ENCODE measurements at regions not wholly inside any gene's neighbourhood (a gene's known extent, or its start where the extent isn't known, plus 50 kb on each side); places are given as distances from the start of the nearest gene placed in this dataset.

GRCh38 chr3:6785726-6786125, 75.2 kb upstream of the GRM7 start:
- ChIA-PET POLR2A (no interaction called here), CTCF (ENCODE audit: low intra/inter-chr PET ratio, low total read pairs) (no interaction called here)
- no peak overlapping the region for H2AFZ ChIP-seq (ENCODE audit: low read length)
- no peak overlapping the region for H3K4me3 ChIP-seq (replicated peaks in 1 of 3; ENCODE audit: insufficient read depth in 1 of 3, low read depth in 2 of 3, low read length in 3 of 3)
- intact Hi-C loops (cut with micrococcal nuclease; ENCODE audit: unreplicated experiment): no loop called here
- FAIRE-seq (no peak), ATAC-seq (no peak), DNase-seq (ENCODE audit: low spot score) (no peak)
- H3K27me3 ChIP-seq (ENCODE audit: control insufficient read depth in 1 of 2, insufficient read depth in 2 of 2, low read length in 2 of 2): no peaks in the 10 kb centered on the region
- no peak overlapping the region for H3K9ac ChIP-seq (ENCODE audit: insufficient read depth, low read depth, low read length)
- H3K36me3 ChIP-seq (replicated peaks in 1 of 2; ENCODE audit: control insufficient read depth in 1 of 2, insufficient read depth in 2 of 2, low read length in 2 of 2): no peaks in the 10 kb centered on the region
- no peak overlapping the region for H3K4me2 ChIP-seq (ENCODE audit: low read depth, low read length)
- no peak for TF ChIP-seq NAIF1 (CRISPR knock-in tag; IDR thresholded peaks at IDR 0.05; ENCODE audit: borderline replicate concordance)
- TF ChIP-seq SATB2 (CRISPR knock-in tag; IDR thresholded peaks at IDR 0.05): no peak
- TF ChIP-seq MXI1 (IDR thresholded peaks at IDR 0.05; ENCODE audit: borderline replicate concordance, low read depth, low read length): no peak
- no peak for TF ChIP-seq DMTF1 (CRISPR knock-in tag; IDR thresholded peaks at IDR 0.05)
- no peak for TF ChIP-seq TGIF2 (CRISPR knock-in tag; IDR thresholded peaks at IDR 0.05)
- no peak for TF ChIP-seq ZNF230 (CRISPR knock-in tag; IDR thresholded peaks at IDR 0.05)
- H3K27ac ChIP-seq (ENCODE audit: extremely low read length, insufficient read depth, low read length): no peak overlapping the region
- WGBS (ENCODE audit: low lambda C conversion rate): 0% methylated on average over 2 of the region's 2 CpGs
- H3K9me3 ChIP-seq (ENCODE audit: low read length): peaks cover 20% of the 10 kb centered on the region; the same call in 1 of the 2 replicates
- no peaks in the 10 kb centered on the region for H3K4me1 ChIP-seq (ENCODE audit: insufficient read depth, low read length)
- no peaks in the 10 kb centered on the region for H3K79me2 ChIP-seq (ENCODE audit: insufficient read depth, low read length)
- BruUV-seq (replicated peaks): no TSS peak
- H4K20me1 ChIP-seq (ENCODE audit: insufficient read depth, low read length): no peaks in the 10 kb centered on the region
- in situ Hi-C loops (cut with HindIII; ENCODE audit: extremely low pct_ligation_motif_present, low pct_unique_long_range_greater_than_20kb): no loop called here

- CTCF ChIA-PET (ENCODE audit: low intra/inter-chr PET ratio, low total read pairs): no interaction called here
- POLR2A ChIA-PET: no interaction called here
- Histone ChIP-seq H3K79me2 (ENCODE audit: insufficient read depth, low read length) (no peaks in the 10 kb centered on the region), H3K9ac (ENCODE audit: insufficient read depth, low read depth, low read length) (no peak overlapping the region), H3K9me3 (ENCODE audit: low read length) (peaks cover 16% of the 10 kb centered on the region; the same call in 1 of the 2 replicates), H2AFZ (ENCODE audit: low read length) (no peak overlapping the region), H3K4me1 (ENCODE audit: insufficient read depth, low read length) (no peaks in the 10 kb centered on the region), H3K27me3 (ENCODE audit: control insufficient read depth in 1 of 2, insufficient read depth in 2 of 2, low read length in 2 of 2) (no peaks in the 10 kb centered on the region), H4K20me1 (ENCODE audit: insufficient read depth, low read length) (no peaks in the 10 kb centered on the region), H3K27ac (ENCODE audit: extremely low read length, insufficient read depth, low read length) (no peak overlapping the region), H3K4me3 (replicated peaks in 1 of 3; ENCODE audit: insufficient read depth in 1 of 3, low read depth in 2 of 3, low read length in 3 of 3) (no peak overlapping the region), H3K36me3 (replicated peaks in 1 of 2; ENCODE audit: control insufficient read depth in 1 of 2, insufficient read depth in 2 of 2, low read length in 2 of 2) (no peaks in the 10 kb centered on the region), H3K4me2 (ENCODE audit: low read depth, low read length) (no peak overlapping the region)
- no peak for TF ChIP-seq HMG20B (CRISPR knock-in tag; conservative IDR thresholded peaks at IDR 0.05)
- no peak for TF ChIP-seq SRSF4 (IDR thresholded peaks at IDR 0.05; ENCODE audit: low read depth, low read length, poor library complexity, severe bottlenecking)
- TF ChIP-seq DR1 (CRISPR knock-in tag; IDR thresholded peaks at IDR 0.05): no peak
- TF ChIP-seq AGO2 (optimal IDR thresholded peaks at IDR 0.05; ENCODE audit: low read depth, low read length): no peak
- no peak for TF ChIP-seq ZNF746 (CRISPR knock-in tag; IDR thresholded peaks at IDR 0.05)
- no peak for TF ChIP-seq ZNF441 (CRISPR knock-in tag; IDR thresholded peaks at IDR 0.05; ENCODE audit: borderline replicate concordance)
- no peak for TF ChIP-seq PITX1 (CRISPR knock-in tag; IDR thresholded peaks at IDR 0.05)
- TF ChIP-seq ZNF3 (CRISPR knock-in tag; IDR thresholded peaks at IDR 0.05): no peak
- no peak for TF ChIP-seq NR2F1 (CRISPR knock-in tag; IDR thresholded peaks at IDR 0.05)
- TF ChIP-seq FOXJ3 (CRISPR knock-in tag; IDR thresholded peaks at IDR 0.05; ENCODE audit: borderline replicate concordance): no peak
- no peak for TF ChIP-seq POLR2AphosphoS5 (IDR thresholded peaks at IDR 0.05; ENCODE audit: low read depth, low read length)
- no peak for TF ChIP-seq MED1 (CRISPR knock-in tag; IDR thresholded peaks at IDR 0.05)
- TF ChIP-seq ZFP1 (CRISPR knock-in tag; IDR thresholded peaks at IDR 0.05): no peak
- TF ChIP-seq RXRB (CRISPR knock-in tag; IDR thresholded peaks at IDR 0.05; ENCODE audit: borderline replicate concordance): no peak
- no TSS peak for BruUV-seq (replicated peaks)
- FAIRE-seq: no peak
- no peak for DNase-seq (ENCODE audit: low spot score)
- intact Hi-C loops (cut with micrococcal nuclease; ENCODE audit: unreplicated experiment): loop anchor here (10.0 kb wide), 1 partner anchor 1226 kb away; no protein-coding TSS in a partner anchor
- in situ Hi-C loops (cut with HindIII; ENCODE audit: extremely low pct_ligation_motif_present, low pct_unique_long_range_greater_than_20kb): no loop called here
- no peak for ATAC-seq
- 0% methylated on average over 2 of the region's 2 CpGs for WGBS (ENCODE audit: low lambda C conversion rate)
Measured at GRCh38 chr3:6791161-6791560, 69.8 kb upstream of the GRM7 start.
